HepG2 (cell line): ENCODE measurements at regions not wholly inside any gene's neighbourhood (a gene's known extent, or its start where the extent isn't known, plus 50 kb on each side); places are given as distances from the start of the nearest gene placed in this dataset.

ENCODE experiments used
- ATAC-seq: fragments of 200-7000 bp; cut with Tn5 transposase; 3 replicates; pipeline ENCODE4 v1.9.1; 2020; ENCODE audit warnings: mild to moderate bottlenecking, moderate library complexity
- BruUV-seq: library from RNA; stranded (reverse); fragments of 400-500 nt; replicated peaks from 2 replicates; lab custom pipeline; 2021; lab: Mats Ljungman, UMichigan
- CTCF ChIA-PET: fragments of 300-600 bp; formaldehyde crosslinking; extraction: SDS; loops from one replicate; lab custom pipeline; 2021; ENCODE audit warnings: low total read pairs, inconsistent platforms, low intra/inter-chr PET ratio; lab: Yijun Ruan, JAX
- POLR2A ChIA-PET: fragments of 350-600 bp; sonication (Branson Sonifier 250); formaldehyde crosslinking; loops from one replicate; lab custom pipeline; 2020; ENCODE audit warnings: antibody characterized with exemption, inconsistent platforms; lab: Yijun Ruan, JAX
- DNase-seq: peaks from one replicate; pipeline ENCODE4 v3.0.0-alpha.2; 2015; ENCODE audit warnings: low spot score
- FAIRE-seq: peaks from 3 replicates; lab custom pipeline; 2011; peaks lifted over from hg19 to GRCh38; lab: Jason Lieb, UNC
- H2AFZ ChIP-seq: one replicate; pipeline ENCODE4 v1.6.1; 2011; ENCODE audit warnings: low read length, inconsistent platforms
- H3K27ac ChIP-seq: fragments of 300-600 bp; 3 replicates; pipeline ENCODE4 v1.8.0; 2011; ENCODE audit warnings: mixed run types, mild to moderate bottlenecking, mixed read lengths, low read length, inconsistent platforms; ENCODE audit not compliant: insufficient read depth; ENCODE audit errors: extremely low read length
- H3K27me3 ChIP-seq, 2 experiments: fragments of 200-600 bp in 1 of 2; 2 replicates in 1 of 2; 3 replicates in 1 of 2; pipeline versions ENCODE4 v1.6.0 to v1.8.0; 2011; ENCODE audit warnings: low read length in 2 of 2, mild to moderate bottlenecking in 2 of 2, moderate library complexity in 2 of 2, inconsistent platforms in 1 of 2; ENCODE audit not compliant: insufficient read depth in 2 of 2, control insufficient read depth in 1 of 2
- H3K36me3 ChIP-seq, 2 experiments: fragments of 200-600 bp in 1 of 2; replicated peaks in 1 of 2; 2 replicates in 1 of 2; 3 replicates in 1 of 2; pipeline versions ENCODE4 v1.5.1 to v1.8.0; 2011; ENCODE audit warnings: low read length in 2 of 2, inconsistent platforms in 1 of 2; ENCODE audit not compliant: insufficient read depth in 2 of 2, control insufficient read depth in 1 of 2
- H3K4me1 ChIP-seq: 2 replicates; pipeline ENCODE4 v1.5.1; 2012; ENCODE audit warnings: low read length, inconsistent platforms; ENCODE audit not compliant: insufficient read depth
- H3K4me2 ChIP-seq: 2 replicates; pipeline ENCODE4 v1.6.0; 2011; ENCODE audit warnings: low read depth, low read length, inconsistent platforms
- H3K4me3 ChIP-seq, 3 experiments: fragments of 200-600 bp in 1 of 3; sonication (generic), shearing (Covaris generic) in 1 of 3; replicated peaks in 1 of 3; 2 replicates each; pipeline ENCODE4 v1.5.1; 2011 to 2016; ENCODE audit warnings: low read length in 3 of 3, inconsistent platforms in 2 of 3, low read depth in 2 of 3, mild to moderate bottlenecking in 2 of 3, control low read depth in 1 of 3, mixed read lengths in 1 of 3; ENCODE audit not compliant: insufficient read depth in 1 of 3
- H3K79me2 ChIP-seq: one replicate; pipeline ENCODE4 v1.6.1; 2011; ENCODE audit warnings: low read length, inconsistent platforms; ENCODE audit not compliant: insufficient read depth
- H3K9ac ChIP-seq: 2 replicates; pipeline ENCODE4 v1.6.0; 2011; ENCODE audit warnings: mild to moderate bottlenecking, low read depth, low read length, inconsistent platforms; ENCODE audit not compliant: insufficient read depth
- H3K9me3 ChIP-seq: 2 replicates; pipeline ENCODE4 v1.5.1; 2012; ENCODE audit warnings: mild to moderate bottlenecking, low read length
- H4K20me1 ChIP-seq: 2 replicates; pipeline ENCODE4 v1.6.0; 2011; ENCODE audit warnings: inconsistent platforms, mild to moderate bottlenecking, low read length, moderate library complexity; ENCODE audit not compliant: insufficient read depth
- ARNTL ChIP-seq: sonication (generic); formaldehyde crosslinking; IDR thresholded peaks from 2 replicates; pipeline ENCODE4 v1.4.0; 2020; ENCODE audit warnings: mild to moderate bottlenecking, missing genetic modification reagents
- ATF6 ChIP-seq: sonication (generic); formaldehyde crosslinking; conservative IDR thresholded peaks from 2 replicates; pipeline ENCODE4 v1.4.0; 2020; ENCODE audit warnings: missing genetic modification reagents
- ETV5 ChIP-seq: IDR thresholded peaks from 2 replicates; pipeline ENCODE4 v1.6.1; 2018; ENCODE audit warnings: missing biosample characterization, missing genetic modification reagents, inconsistent platforms, borderline replicate concordance
- HNRNPK ChIP-seq: fragments of 200-400 bp; formaldehyde crosslinking; IDR thresholded peaks from 2 replicates; pipeline ENCODE4 v1.6.1; 2018; ENCODE audit warnings: low read length, low read depth, moderate library complexity, mild to moderate bottlenecking; ENCODE audit not compliant: poor library complexity, severe bottlenecking
- IRF9 ChIP-seq: sonication (generic); formaldehyde crosslinking; IDR thresholded peaks from 2 replicates; pipeline ENCODE4 v1.8.0; 2022; ENCODE audit warnings: missing genetic modification reagents, mild to moderate bottlenecking, borderline replicate concordance
- KLF11 ChIP-seq: IDR thresholded peaks from 2 replicates; pipeline ENCODE4 v1.6.1; 2016; ENCODE audit warnings: missing compliant biosample characterization
- KLF16 ChIP-seq, 2 experiments: sonication (generic) in 1 of 2; formaldehyde crosslinking in 1 of 2; IDR thresholded peaks; 2 replicates each; pipeline versions ENCODE4 v1.6.1 to v1.8.0; 2016 to 2023; ENCODE audit warnings: missing genetic modification reagents in 2 of 2, missing compliant biosample characterization in 1 of 2
- NR1H2 ChIP-seq: sonication (generic); formaldehyde crosslinking; IDR thresholded peaks from 2 replicates; pipeline ENCODE4 v1.8.1; 2022; ENCODE audit warnings: low read depth, missing genetic modification reagents, borderline replicate concordance
- RBM22 ChIP-seq: fragments of 200-400 bp; formaldehyde crosslinking; optimal IDR thresholded peaks from 2 replicates; pipeline ENCODE3; 2017; ENCODE audit warnings: mild to moderate bottlenecking, low read length, moderate library complexity
- STAG1 ChIP-seq: sonication (generic); formaldehyde crosslinking; IDR thresholded peaks from 2 replicates; pipeline ENCODE4 v1.4.0; 2020; ENCODE audit warnings: missing genetic modification reagents
- YEATS2 ChIP-seq: sonication (generic); formaldehyde crosslinking; IDR thresholded peaks from 2 replicates; pipeline ENCODE4 v1.4.0; 2020; ENCODE audit warnings: missing genetic modification reagents, borderline replicate concordance
- ZBTB42 ChIP-seq: sonication (generic); formaldehyde crosslinking; IDR thresholded peaks from 2 replicates; pipeline ENCODE4 v1.5.0; 2020; ENCODE audit warnings: mild to moderate bottlenecking, missing genetic modification reagents
- ZC3H4 ChIP-seq: sonication (generic); formaldehyde crosslinking; IDR thresholded peaks from 2 replicates; pipeline ENCODE4 v1.4.0; 2020; ENCODE audit warnings: missing genetic modification reagents, borderline replicate concordance
- ZNF205 ChIP-seq: IDR thresholded peaks from 2 replicates; pipeline ENCODE4 v1.6.1; 2018; ENCODE audit warnings: missing biosample characterization, missing genetic modification reagents
- ZNF234 ChIP-seq: sonication (generic); formaldehyde crosslinking; conservative IDR thresholded peaks from 2 replicates; pipeline ENCODE4 v1.5.1; 2020; ENCODE audit warnings: mild to moderate bottlenecking, missing genetic modification reagents
- ZNF256 ChIP-seq: sonication (generic); formaldehyde crosslinking; conservative IDR thresholded peaks from 2 replicates; pipeline ENCODE4 v1.4.0; 2020; ENCODE audit warnings: missing genetic modification reagents
- ZNF335 ChIP-seq: sonication (generic); formaldehyde crosslinking; IDR thresholded peaks from 2 replicates; pipeline ENCODE4 v1.4.0; 2020; ENCODE audit warnings: missing genetic modification reagents
- ZNF33B ChIP-seq: sonication (generic); formaldehyde crosslinking; IDR thresholded peaks from 2 replicates; pipeline ENCODE4 v1.5.1; 2020; ENCODE audit warnings: mild to moderate bottlenecking, missing genetic modification reagents
- ZNF34 ChIP-seq: sonication (generic); formaldehyde crosslinking; IDR thresholded peaks from 2 replicates; pipeline ENCODE4 v1.4.0; 2020; ENCODE audit warnings: mild to moderate bottlenecking, missing genetic modification reagents, borderline replicate concordance
- ZNF598 ChIP-seq: sonication (generic); formaldehyde crosslinking; IDR thresholded peaks from 2 replicates; pipeline ENCODE4 v1.5.1; 2020; ENCODE audit warnings: mild to moderate bottlenecking, missing genetic modification reagents, borderline replicate concordance
- ZNF770 ChIP-seq: sonication (generic); formaldehyde crosslinking; IDR thresholded peaks from 2 replicates; pipeline ENCODE4 v1.5.0; 2020; ENCODE audit warnings: mild to moderate bottlenecking, missing genetic modification reagents
- ZNF776 ChIP-seq: sonication (generic); formaldehyde crosslinking; IDR thresholded peaks from 2 replicates; pipeline ENCODE4 v1.4.0; 2020; ENCODE audit warnings: mild to moderate bottlenecking, missing genetic modification reagents
- in situ Hi-C: cut with HindIII; loops from 2 replicates; pipeline ENCODE4 v1.10.0; 2017; ENCODE audit warnings: low pct_unique_long_range_greater_than_20kb; ENCODE audit not compliant: extremely low pct_ligation_motif_present
- intact Hi-C: fragments of 100-400 bp; cut with micrococcal nuclease; formaldehyde crosslinking; loops from one replicate; pipeline ENCODE4 v1.10.0; 2022; ENCODE audit not compliant: unreplicated experiment

- TF ChIP-seq ZNF33B, result no peak
- no peak for TF ChIP-seq ZNF770 (CRISPR knock-in tag)
- TF ChIP-seq NR1H2 (CRISPR knock-in tag), result no peak
- TF ChIP-seq ZNF34 (CRISPR knock-in tag), result no peak
- TF ChIP-seq ATF6, result no peak
- TF ChIP-seq RBM22, result no peak
- TF ChIP-seq, all 625 proteins: peak for 0
These were observed 462.2 kb downstream of the LRIG3 start (continued) for GRCh38 chr12:58458102-58458501.

DNA sequence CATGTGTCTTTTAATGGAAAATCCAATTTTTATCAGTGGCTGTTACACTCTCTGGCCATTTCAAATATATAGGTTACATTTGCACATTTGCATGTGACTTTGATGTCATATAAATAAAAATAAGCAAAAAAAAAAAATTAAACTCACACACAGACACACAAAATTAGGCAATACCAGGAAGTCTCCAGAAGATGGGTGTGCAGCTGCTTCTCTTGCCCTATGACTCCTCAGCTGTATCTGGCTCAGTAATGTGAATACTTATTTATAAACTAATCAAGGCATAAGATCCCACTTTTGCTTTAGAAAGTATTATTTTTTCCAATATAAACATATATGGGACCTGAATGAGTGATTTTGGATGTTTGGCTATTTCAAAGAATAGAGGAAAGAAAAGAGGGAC is 461.1 kb downstream of the LRIG3 start:
- intact Hi-C loops, result loop anchor here (5.0 kb wide), 1 partner anchor 482 kb away; no protein-coding TSS in a partner anchor
- in situ Hi-C loops, result no loop called here
- BruUV-seq, result no TSS peak
- H3K36me3 ChIP-seq, result no peaks in the 10 kb centered on the region
- no peak overlapping the region for H3K4me3 ChIP-seq
- H3K9ac ChIP-seq, result no peak overlapping the region
- DNase-seq (no peak), FAIRE-seq (no peak), ATAC-seq (no peak)
- no peak overlapping the region for H3K27ac ChIP-seq
- CTCF ChIA-PET, result interaction anchor here (0.6 kb wide), 1 partner anchor 89 kb away, joined by 4 read pairs; no protein-coding TSS in a partner anchor
- no peaks in the 10 kb centered on the region for H3K27me3 ChIP-seq
- no peak overlapping the region for H2AFZ ChIP-seq
- no peaks in the 10 kb centered on the region for H3K9me3 ChIP-seq
- H3K79me2 ChIP-seq, result no peaks in the 10 kb centered on the region
- no peaks in the 10 kb centered on the region for H3K4me1 ChIP-seq
- POLR2A ChIA-PET, result no interaction called here
- H4K20me1 ChIP-seq, result no peaks in the 10 kb centered on the region
- H3K4me2 ChIP-seq, result no peak overlapping the region
- TF ChIP-seq ZNF776 (CRISPR knock-in tag), result no peak
- TF ChIP-seq ZNF234, result no peak
- TF ChIP-seq ZNF256 (CRISPR knock-in tag), result no peak
- TF ChIP-seq ZBTB42 (CRISPR knock-in tag), result no peak
- TF ChIP-seq YEATS2 (CRISPR knock-in tag), result no peak
- no peak for TF ChIP-seq KLF16 (CRISPR knock-in tag; IDR thresholded peaks at IDR 0.05)
- TF ChIP-seq ZNF205 (CRISPR knock-in tag), result no peak
- TF ChIP-seq ZNF598 (CRISPR knock-in tag), result no peak
- no peak for TF ChIP-seq ZNF335 (CRISPR knock-in tag)
- no peak for TF ChIP-seq ARNTL (CRISPR knock-in tag)
- no peak for TF ChIP-seq IRF9 (CRISPR knock-in tag)
- TF ChIP-seq ZC3H4 (CRISPR knock-in tag), result no peak
- TF ChIP-seq HNRNPK, result no peak
- no peak for TF ChIP-seq STAG1 (CRISPR knock-in tag)
- no peak for TF ChIP-seq KLF11 (CRISPR knock-in tag)
- TF ChIP-seq ETV5, result no peak
